Omental fat pad (tissue), 3 donors: ENCODE measurements at regions not wholly inside any gene's neighbourhood (a gene's known extent, or its start where the extent isn't known, plus 50 kb on each side); places are given as distances from the start of the nearest gene placed in this dataset.

Experiments
- ATAC-seq: fragments of 150-250 bp; one replicate; pipeline ENCODE4 v1.9.1; 2016; ENCODE audit warnings: mild to moderate bottlenecking, moderate library complexity; ENCODE audit not compliant: low FRiP score
- DNase-seq: peaks from one replicate; pipeline ENCODE4 v3.0.0-alpha.2; 2019; ENCODE audit warnings: low spot score
- TF ChIP-seq, protein P1 (sequence below), 3 donors: fragments of 450-650 bp; IDR thresholded peaks; one replicate each; pipeline ENCODE4 v1.5.1; 2016 to 2017; ENCODE audit warnings: antibody characterized with exemption in 3 of 3, mild to moderate bottlenecking in 3 of 3, moderate library complexity in 2 of 3

DNA sequence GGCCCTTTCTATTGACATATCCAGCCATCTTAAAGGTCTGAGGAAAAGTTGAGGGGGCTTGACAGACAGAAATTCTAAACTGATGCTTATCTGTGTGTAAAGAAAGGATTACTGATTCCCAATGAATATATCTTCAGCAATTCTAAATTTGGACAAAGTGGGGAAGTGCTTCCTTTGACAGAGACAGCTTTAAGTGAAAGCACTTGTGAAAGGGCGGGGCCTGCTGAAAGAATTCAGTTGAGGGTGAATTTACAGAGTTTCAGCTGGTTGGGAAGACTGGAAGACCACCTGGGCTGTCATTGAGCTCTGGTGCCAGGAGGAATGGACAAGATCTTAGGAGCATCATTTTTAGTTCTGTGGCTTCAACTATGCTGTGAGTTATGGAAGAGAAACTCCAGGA lies 412.5 kb upstream of the OR4E1 start:
- ATAC-seq (no peak), DNase-seq (no peak)
- TF ChIP-seq, protein P1, sequence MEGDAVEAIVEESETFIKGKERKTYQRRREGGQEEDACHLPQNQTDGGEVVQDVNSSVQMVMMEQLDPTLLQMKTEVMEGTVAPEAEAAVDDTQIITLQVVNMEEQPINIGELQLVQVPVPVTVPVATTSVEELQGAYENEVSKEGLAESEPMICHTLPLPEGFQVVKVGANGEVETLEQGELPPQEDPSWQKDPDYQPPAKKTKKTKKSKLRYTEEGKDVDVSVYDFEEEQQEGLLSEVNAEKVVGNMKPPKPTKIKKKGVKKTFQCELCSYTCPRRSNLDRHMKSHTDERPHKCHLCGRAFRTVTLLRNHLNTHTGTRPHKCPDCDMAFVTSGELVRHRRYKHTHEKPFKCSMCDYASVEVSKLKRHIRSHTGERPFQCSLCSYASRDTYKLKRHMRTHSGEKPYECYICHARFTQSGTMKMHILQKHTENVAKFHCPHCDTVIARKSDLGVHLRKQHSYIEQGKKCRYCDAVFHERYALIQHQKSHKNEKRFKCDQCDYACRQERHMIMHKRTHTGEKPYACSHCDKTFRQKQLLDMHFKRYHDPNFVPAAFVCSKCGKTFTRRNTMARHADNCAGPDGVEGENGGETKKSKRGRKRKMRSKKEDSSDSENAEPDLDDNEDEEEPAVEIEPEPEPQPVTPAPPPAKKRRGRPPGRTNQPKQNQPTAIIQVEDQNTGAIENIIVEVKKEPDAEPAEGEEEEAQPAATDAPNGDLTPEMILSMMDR (IDR thresholded peaks at IDR 0.05) = no peak

DNA sequence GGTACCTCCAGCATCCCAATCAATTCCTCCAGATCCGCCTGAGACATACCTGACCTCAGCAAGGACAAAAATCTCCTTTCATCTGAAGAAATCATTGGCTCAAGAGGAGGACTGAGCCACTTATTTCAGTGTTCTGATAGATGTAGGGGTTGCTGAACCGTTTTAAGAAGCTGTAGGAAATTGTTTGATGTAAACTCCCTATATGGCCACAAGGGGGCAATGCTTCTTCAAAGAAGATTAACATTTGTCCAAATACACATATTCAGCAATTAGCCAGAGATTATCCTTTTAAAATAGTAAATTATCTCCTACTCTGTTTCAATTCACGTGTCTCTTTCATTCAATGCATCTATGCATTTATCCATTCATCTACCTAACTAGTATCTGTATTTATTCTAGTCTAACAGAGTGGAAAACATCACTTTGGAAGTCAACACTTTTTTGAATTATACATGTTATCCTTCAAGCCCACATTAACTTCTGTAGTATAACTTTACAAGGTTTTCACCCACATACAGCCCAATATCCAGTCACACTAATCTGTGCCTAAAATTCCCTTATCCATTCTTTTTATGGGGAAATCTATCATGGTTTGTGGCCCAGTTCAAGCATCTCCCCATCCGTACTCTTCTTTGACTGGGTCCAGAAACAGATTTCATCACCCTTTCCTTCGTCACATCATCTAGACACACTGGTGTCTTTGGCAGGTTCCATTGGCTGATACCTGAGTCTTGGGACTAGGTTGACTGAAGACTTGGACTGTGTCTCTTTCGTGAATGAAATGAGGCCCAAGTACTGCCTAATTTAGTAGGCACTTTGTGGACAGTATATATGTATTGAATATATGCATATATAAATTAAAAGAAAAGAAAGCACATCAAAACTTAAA lies 411.0 kb upstream of the OR4E1 start:
- TF ChIP-seq, protein P1 (IDR thresholded peaks at IDR 0.05) = no peak
- ATAC-seq = no peak
- no peak for DNase-seq

DNA sequence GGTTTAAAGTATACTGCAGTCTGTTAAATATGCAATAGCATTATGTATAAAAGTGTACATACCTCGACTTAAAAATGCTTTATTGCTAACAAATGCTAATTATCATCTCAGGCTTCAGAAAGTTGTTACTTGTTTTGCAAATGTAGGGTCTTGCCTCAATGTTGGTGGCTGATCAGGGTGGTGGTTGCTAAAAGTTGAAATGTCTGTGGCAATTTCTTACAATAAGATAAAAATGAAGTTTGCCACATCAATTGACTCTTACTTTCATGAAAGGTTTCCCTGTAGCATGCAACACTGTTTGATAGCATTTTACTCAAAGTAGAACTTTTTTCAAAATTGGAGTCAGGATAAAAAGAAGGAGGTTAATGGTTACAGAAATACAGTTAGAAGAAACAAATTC lies 407.7 kb upstream of the OR4E1 start:
- no peak for ATAC-seq

DNA sequence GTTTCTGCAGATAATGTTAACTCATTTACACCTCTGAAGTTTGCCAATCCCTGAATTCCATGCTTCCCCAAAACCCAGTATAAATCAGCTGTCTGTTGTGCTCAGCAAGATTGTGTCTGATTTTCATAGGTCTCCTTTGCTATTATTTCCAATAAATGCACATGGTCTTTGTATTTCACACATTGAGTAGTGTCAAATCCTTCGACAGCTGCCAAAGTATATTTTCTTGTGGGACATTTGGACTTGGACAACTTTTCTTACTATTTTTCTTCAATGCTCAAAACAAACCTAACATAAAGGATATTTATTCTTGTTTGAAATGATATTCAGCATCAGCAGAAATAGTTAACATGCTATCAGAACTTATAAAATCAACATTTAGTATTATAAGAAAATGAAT lies 406.1 kb upstream of the OR4E1 start:
- DNase-seq (no peak), ATAC-seq (no peak)
- TF ChIP-seq, protein P1 (IDR thresholded peaks at IDR 0.05) = no peak

More for the DNA sequence above, 407.7 kb upstream of the OR4E1 start:
- TF ChIP-seq, protein P1 (IDR thresholded peaks at IDR 0.05) = no peak
- DNase-seq = no peak

DNA sequence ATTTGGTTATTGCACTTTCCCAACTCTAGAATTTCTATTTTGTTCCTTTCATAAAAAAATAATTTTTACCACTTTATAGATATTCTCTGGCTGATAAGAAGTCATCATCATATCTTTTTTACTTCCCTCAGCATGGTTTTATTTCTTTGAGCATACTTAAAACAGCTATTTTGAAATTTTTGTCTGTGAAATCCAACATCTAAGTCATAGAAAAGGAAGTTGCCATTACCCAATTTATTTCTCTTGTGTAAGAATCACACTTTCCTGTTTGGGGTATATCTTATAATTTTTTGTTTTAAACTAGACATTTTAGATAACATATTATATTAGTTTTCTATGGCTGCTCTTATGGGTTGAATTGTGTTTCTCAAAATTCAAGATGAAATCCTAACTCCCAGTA lies 400.2 kb upstream of the OR4E1 start:
- TF ChIP-seq, protein P1 (IDR thresholded peaks at IDR 0.05) = no peak
- DNase-seq (no peak), ATAC-seq (no peak)

DNA sequence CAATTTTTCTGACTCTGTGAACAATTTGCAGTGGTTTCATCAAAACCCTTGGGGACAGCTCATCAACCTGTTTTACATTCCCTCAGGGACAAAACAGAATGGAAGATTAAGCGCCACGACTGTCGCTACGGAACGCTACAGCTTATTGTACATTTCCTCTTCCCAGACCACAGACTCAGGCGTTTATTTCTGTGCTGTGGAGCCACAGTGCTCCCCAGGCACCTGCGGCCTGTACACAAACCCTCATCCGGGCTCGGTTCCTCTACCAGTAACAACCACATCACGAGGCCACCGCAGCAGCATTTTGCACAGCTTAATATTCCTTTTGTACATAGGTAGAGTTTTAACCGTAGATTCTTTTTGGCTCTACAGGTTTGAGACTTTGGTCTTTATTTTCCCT lies 397.4 kb upstream of the OR4E1 start:
- DNase-seq (no peak), ATAC-seq (no peak)
- TF ChIP-seq, protein P1 (IDR thresholded peaks at IDR 0.05) = no peak
